ENCODE measurements at regions not wholly inside any gene's neighbourhood (a gene's known extent, or its start where the extent isn't known, plus 50 kb on each side); places are given as distances from the start of the nearest gene placed in this dataset.

DNA sequence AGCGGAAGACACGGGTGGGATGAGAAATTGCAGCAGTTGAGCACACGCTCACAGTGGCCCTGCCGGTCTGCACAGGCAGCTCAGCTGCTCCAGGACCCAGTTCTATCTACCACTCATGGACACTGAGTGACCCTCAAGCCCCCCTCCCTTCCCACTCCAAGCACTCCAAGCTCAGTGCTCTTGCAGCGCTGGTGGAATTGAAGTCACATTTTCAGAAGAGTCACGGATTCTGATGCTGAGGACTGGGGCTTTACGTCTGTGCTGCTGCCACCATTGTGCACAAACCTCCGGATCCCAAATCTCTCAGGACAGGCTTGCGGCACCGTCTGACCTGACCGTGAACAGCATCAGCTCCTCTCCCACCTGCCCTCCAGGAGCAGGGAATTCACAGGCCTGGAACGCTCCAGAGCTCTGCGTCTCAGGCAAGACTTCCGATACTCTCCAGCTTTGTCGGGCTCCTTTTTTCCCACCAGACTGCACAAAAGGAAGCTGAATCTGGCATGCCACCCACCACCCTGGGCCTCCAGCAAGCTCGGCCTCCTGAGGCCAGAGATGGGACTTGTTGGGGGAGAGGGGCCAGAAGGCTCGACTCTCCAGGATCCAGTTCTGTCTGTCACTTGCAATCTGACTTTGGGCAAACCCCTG is 213.1 kb upstream of the RTL1 start:
- peak; percentile 84 for DNase-seq (ENCODE audit: low spot score)

DNA sequence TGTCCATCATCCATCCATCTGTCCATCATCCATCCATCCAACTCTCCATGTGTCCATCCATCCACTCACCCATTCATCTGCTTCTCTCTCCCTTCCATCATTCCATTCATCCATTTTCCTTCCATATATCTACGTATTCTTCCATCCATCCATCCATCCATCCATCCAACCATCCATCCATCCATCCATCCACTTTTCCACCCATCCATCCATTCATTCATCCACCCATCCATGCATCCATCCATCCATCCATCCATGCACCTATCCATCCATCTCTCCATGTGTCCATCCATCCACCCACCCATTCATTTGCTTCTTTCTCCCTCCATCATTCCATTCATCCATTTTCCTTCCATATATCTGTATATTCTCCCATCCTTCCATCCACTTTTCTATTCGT is 214.0 kb upstream of the RTL1 start:
- DNase-seq (ENCODE audit: low spot score): no peak

DNA sequence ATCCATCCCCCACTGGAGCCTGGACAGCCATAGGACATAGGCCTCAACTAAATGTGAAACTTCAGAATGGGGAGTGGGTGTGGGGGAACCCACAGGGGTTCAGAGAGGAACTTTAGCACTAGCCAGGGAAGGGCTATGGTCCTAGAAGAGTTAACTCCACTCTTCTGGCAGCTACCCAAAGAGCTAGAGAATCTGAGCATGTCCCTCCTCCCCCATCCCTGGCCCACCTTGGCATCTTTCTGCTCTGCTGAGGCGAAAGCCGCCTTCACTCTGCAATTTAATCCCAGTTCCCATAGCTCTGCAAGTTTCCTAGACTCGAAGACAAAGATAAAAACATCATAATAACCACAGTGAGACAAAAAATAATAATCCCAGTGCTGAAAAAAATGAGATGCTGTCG is 214.7 kb upstream of the RTL1 start:
- no peak for DNase-seq (ENCODE audit: low spot score)

DNA sequence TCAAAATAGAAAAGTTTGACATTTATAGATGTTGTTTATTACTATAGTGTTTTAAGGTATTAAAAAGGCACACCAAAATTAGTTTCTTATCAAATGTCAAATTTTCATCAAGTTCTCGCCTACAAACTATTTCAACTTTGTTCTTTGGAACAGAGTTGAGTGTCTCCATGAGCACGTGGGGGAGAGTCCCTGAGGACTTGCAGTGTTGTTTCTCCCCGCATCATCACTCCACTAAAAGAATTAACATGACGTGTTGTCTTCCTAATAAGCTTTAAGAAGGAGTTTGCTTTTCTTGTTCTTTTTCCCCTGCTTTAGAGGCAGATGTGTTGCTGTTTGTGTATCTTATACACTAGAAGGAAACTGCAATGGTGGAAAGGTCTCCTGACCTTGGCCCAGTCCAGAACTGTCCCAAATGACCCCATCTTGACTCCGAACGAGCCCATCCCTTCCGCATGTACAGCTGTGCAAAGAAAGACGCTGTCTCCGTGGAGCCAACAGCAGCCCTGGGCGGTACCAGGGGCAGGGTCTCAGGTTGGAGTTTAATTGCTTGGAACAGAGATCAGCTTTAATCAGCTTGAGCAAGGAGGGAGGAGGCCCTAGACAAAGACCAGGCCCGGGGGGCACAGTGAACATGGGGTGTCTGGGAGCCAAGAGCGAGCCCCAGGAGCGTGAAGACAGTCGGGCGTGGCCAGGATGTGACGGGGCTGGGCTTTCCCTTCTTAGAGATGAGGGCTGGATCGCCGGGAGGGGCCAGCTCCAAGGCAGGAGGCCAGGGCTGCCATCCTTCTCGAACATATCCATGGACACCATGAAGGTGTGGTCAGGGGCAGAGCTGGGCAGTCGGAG is 215.4 kb upstream of the RTL1 start:
- peak; percentile 73 for DNase-seq (ENCODE audit: low spot score)

DNA sequence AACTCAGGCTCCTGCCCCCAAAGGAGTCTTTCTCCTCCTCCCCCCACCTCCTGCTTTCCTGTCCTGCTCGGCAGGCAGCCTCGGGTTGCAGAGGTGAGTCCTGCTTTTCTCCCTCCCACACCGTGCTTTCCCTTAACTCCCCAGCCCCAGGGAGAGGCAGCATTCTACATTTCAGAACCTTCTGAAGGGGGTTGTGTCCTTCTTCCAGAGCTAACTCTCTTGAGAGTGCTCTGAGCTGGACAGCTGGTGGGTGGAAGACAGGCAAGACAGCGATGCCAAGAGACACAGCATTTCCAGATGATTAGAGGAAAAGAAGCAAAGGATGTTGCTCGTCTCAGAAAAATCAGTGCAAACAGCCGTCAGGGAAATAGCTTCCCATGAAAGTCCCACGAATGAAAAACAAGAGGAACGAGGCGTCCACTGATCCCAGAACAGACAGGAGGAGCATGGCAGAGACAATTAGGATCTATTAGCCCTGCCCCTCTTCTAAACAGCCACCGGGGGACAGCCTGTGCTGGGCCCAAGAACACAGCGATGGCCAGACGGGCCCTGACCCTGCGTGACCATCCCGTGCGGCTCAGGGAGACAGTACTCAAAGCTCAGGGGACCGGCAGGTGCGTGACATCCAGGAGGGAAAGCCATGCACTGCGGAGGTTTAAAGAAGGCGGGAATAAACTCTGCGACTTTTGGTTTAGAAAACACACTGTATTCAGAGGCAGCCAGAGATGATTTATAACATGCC is 216.5 kb upstream of the RTL1 start:
- no peak for DNase-seq (ENCODE audit: low spot score)

DNA sequence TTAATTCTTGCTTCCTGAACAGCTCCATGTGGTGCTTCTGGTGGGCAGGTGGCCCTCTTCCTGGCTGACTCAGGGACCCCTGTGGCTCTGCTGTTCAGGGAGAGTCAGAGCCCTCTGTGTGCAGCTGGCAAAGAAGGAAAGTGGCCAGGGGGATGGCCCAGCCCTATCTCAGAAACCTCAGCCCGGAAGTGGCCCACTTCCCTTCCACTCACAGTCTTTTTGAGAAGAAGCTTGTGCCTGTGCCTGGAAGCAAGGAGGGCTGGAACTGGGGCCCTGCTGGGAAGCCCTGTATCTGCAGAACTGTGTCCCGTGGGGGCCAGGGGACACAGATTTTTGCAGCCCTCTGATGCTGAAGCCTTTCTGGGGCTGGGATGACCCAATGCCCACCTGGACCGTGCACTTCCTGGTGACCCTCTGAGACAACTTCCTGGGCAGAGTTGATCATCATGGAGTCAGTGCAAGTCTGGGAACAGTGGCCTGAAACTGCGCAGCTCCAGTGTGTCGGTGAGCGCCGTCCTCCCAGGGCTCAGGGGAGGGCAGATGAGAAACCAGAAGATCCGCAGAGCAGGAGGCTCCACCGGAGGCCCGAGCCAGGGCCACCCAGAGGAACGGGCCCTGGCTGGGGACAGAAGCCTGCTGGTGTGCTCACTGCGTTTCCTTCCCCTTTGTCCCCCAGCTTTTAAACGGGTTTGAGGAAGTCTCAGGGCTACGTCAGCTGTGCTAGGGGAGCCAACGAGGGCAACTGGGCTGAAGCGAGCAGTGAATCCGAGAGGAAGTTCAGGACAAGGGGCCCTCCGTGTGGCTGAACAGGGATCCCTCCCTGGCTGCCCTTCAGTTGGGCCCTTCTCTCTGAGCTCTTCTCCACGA is 217.4 kb upstream of the RTL1 start:
- peak; percentile 85 for DNase-seq (ENCODE audit: low spot score)

DNA sequence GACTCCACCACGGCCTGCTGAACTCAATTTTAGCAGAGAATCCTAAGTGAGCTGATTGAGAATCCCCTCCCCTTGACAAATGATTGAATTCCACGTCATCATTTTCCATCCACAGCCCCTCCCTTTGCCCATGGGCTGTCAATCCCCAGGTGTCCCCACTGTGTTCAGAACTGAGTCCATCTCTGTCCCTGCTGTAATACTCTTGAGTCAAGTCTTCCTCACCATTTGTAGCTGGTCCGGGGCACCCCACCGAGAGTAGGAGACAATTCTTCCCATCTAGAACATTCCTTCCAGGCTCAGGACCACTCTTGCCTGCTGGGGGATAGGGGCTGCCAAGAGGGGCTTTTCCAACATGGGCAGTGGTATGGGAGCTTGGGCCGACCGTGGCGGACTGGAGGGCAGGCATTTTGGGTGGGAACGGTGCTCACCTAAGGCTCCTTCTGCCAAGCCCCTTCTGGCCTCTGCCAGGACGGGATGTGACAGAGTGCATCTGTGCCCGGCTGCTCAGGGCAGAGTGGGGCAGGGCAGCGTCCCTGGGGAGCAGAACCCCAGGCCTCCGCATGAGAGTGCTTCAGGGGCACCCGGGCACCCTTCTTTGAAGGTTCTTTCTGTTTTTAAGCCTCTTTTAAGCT is 218.1 kb upstream of the RTL1 start:
- no peak for DNase-seq (ENCODE audit: low spot score)

DNA sequence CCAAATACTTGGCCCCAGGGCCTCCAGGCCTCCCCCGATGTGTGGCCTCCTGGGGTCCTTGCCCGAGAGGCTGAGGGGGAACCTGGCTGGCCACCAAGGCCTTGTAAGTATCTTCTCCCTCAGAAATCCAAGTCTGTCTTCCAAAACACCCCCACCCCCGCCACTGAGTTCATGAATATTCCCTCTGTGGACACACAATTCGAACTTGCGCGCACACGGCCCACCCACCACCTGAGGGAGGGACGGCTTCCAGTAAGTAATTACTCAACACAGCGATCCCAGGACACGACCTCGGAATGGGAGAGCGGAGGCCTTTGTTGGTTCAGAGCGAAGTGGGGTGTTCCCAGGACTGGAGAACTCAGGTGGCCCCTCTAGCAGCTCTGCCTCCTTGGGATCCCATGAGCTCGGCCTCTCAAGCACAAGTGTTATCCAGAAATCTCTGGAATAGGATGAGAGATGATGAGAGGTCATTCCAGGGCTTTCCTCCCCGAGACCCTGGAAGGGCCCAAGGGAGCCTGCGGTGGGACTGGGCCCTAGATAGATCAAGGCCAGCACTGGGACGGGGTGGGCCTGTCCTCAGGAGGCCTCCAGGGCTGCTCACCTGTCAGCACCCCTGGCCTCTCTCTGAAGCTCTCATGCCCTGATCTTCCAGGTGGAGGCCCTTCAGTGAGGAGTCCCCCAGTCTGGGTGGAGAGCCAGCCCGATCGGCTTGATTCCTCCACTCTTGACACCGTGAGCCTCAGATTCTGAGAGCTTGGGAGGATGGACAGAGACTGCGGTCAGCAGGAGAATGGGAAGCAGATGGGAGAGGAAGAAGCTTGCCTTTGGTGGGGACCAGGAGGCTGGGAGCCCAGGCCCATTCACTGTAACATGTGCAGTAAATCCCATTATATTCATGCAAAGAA is 219.0 kb upstream of the RTL1 start:
- no peak for DNase-seq (ENCODE audit: low spot score)

DNA sequence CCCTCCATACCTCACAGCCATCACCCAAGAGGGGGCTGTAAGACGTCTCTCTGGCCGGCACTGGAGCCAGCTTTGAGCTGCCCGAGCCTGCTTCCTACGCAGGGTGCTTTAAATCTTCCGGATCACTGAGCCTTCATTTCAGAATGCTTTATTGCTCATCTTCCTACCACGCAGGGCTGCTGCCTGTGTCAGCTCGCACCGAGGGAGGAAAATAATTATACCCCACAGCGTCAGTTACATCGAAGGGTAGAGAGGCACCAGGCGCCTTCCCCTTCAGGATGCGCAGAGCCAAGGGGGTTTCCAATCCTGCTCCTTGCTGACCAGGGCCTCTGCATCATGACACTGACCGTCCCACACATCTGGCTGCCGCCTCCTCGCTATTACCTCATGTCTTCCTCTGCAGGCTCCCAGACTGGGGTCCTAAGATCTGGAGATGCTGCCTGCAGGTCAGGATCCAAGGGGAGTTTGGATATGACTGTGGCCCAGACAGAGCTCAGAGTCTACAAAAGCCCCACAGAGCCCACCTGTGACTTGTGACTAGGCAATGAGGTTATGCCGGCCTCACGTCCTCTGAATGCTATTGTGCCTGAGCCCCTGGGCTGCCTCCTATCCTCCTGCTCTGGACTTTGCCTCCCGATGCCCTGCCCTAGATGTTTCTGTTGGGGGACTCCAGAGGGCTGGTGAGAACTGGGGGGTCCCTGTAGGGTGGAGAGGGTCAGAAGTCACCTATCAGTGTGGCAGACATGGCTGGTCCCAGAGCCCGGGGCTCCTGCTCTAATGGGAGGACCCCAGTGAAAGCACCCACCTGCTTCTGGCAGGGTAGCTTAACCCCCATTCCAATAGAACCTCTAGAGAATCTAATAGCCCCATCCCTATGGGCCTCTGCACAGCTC is 220.3 kb upstream of the RTL1 start:
- DNase-seq (ENCODE audit: low spot score): no peak

DNA sequence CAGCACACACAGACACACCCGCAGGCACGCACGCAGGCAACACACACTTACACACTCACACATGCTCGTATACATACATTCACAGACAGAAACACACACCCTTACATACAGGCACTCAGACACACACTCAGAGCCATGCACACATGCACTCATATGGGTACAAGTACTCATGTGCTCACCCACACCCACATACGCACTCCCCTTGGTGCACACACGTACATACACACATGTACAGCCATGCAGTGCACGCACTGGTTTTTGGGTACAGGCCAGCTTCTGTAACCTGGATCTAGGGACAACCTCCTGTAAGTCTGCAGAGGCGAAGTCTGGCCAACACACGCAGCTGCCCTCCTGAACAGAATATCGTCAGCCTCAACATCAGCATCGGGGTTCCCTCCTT is 221.3 kb upstream of the RTL1 start:
- DNase-seq (ENCODE audit: low spot score): no peak

DNA sequence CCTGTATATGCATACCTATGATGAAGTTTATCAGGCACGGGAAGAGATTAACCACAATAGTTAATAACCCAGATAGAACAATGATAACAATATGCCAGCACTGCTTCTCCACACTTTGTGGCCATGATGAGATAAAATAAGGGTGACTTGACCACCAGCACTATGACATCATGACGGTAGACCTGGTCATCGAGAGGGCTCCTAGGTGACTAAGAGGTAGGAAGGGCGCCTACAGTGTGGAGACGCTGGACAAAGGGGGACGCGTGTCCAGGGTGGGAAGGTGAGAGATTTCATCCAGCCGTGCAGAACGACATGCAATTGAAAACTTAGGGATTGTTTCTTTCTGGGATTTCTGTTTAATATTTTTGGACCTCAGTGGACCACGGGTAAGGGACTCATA is 221.8 kb upstream of the RTL1 start:
- no peak for DNase-seq (ENCODE audit: low spot score)

DNA sequence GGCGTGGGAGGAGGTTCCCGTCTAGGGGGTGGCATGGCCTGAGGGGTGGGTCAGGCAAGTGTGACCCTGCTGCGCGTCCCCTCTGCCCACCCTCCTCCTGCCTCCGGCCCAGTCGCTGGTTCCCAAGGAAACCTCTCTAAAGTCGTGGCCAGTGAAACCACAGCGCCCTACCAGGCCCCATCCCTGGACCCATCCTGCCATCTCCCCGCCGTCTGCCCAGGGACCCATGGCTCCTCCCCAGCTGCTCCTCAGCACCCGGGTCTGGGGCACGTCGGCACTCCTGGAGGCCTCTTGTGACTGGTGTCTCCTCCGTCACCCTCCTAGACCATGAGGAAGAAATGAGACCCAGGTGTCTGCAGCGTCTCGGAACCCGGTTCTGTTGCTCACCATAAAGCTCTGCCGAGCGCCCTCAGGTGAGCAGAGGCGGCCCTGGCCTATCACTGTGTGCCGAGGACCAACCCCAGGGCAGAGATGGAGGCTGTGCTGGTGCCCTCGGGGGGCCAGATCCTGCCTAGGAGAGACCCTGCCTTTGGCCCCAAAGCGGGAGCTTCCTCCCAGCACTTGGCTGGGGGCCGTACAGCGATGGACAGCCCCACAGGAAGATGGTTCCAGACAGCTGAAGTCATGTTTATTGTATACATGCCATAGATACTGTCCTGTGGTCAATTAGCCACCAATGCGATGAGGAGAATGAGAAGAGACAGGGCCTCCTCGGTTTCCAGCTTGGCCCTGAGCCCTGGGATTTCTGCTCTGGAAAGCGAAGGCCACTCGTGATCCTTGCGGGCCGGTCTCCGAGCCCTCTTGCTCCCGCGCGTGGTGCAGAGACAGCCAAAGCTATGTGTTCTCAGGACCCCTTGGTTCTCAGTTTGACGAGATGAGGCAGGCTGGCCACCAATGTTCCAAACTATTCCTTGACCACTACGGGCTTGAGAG is 222.5 kb upstream of the RTL1 start:
- no peak for DNase-seq (ENCODE audit: low spot score)

DNA sequence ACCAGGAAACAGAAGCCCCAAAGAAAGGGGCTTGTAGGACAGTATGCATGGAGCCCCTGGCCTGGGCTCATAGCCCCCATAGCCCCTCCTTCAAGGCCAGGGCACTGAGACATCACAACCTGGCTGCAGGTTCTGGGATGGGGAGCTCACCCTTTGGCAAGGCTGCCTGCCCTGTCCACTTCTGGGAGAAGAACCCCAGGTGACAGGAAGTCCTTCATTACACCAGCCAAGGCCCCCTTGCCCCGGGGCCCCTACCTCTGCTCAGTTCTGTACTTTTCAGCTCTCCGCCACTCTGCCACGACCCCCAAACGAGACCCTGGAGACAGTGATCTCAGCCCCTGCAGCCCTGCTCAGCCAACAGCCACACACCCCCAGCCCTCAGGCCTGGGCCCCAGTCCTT is 223.2 kb upstream of the RTL1 start:
- DNase-seq (ENCODE audit: low spot score): peak; percentile 86

DNA sequence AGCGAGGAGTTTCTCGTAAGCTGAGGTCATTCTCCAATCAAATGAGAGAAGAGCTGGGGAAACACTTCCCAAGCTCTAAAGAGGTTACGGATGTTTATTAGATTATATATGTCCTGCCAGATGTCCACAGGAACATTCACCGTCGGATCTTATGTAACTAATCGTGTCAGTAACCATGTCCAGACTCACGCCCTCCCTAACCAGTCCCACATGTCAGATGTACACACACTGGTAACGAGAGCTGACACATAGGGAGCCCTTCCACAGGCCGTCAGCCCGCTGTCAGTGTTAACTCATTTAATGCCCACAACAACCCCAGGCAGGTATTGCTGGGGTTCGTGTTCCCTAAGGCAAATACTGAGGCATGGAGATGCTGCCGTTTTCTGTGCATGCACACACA is 223.7 kb upstream of the RTL1 start:
- DNase-seq (ENCODE audit: low spot score): no peak

DNA sequence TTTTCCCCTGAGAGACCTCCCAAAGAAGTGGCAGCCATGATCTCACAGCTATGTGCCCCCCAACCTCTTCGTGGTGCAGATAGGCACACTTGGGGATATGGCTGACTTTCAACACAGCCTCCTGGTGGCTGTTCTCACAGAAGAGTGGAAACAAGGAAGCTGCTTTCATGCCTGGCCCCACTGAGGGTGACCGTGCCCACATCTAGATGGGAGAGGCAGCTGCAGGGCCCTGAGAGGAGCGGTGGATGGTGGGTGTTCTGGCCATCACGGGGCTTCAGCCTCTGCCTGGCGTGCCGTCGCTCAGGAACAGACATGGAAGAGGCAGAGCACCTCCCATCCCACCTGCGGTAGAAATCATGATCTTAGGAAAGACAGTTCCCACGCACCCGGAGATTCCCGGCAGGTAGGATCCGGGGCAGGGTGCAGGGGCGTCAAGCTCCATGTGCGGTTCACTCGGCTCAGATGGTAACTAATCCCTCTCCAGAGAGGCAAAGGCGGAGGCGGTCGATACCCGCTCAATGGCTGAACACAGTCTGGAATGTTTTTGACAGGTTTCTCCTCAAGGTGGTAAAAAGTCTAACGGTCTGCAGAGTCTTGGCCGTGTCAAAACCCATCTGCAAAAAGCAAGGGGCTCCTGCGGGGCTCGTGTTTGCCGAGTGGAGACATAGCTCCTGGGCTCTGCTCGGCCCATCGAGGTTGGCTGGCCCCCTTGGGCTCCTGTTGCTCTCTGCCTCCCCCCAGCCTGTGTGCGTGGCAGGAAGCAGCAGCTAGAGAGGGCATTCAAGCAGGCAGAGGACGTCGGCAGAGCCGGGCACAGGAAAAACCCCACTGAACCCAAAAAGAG is 225.2 kb upstream of the RTL1 start:
- DNase-seq (ENCODE audit: low spot score): peak; percentile 81

DNA sequence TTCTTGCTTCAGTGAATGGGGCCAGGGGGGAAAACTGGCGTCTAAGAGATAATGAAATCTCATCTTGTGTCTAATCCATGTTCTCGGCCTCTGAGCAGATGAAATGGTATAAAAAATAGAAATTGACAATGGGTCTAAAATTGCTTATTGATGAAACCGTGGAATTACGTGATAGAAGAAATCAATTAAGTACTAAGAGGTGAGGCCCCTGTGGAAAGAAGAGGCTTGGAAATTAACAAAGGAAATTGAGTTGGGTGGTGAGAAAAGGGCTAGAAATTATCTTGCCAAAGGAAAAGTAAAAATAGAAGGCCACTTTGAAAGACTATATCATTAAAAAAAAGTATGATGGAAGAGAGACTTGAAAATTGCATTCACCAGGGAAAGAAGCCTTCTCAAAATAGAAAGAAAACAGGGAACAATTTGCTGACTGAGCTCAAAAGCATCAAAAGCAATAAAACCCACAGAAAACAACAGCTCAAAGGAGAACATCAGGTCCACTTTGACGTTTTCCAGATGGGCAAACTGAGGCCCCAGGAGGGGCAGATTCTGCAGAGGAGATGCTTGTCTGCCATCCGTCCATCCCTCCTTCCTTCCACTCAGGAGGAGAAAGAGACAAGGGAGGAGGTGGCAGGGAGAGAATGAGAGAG is 226.1 kb upstream of the RTL1 start:
- no peak for DNase-seq (ENCODE audit: low spot score)
